ENCODE measurements at regions not wholly inside any gene's neighbourhood (a gene's known extent, or its start where the extent isn't known, plus 50 kb on each side); places are given as distances from the start of the nearest gene placed in this dataset.

- no peak for TF ChIP-seq GABPA (IDR thresholded peaks at IDR 0.05; ENCODE audit: low read depth)
- no peak for TF ChIP-seq POLR2AphosphoS5 (IDR thresholded peaks at IDR 0.05; ENCODE audit: low read depth)
- TF ChIP-seq CTCF (IDR thresholded peaks at IDR 0.05; ENCODE audit: insufficient read depth, low read length), result no peak
- TF ChIP-seq SPI1 (IDR thresholded peaks at IDR 0.05; ENCODE audit: borderline replicate concordance, low read depth), result no peak
- no peak for TF ChIP-seq REST (IDR thresholded peaks at IDR 0.05; ENCODE audit: insufficient replicate concordance, low read depth)
- H3K27ac ChIP-seq (replicated peaks), result no peak overlapping the region
- no peak for DNase-seq (ENCODE audit: low read depth in 1 of 2, low spot score in 1 of 2)
- H3K27me3 ChIP-seq (ENCODE audit: insufficient read depth, poor library complexity, severe bottlenecking), result no peaks in the 10 kb centered on the region
- H3K4me3 ChIP-seq (replicated peaks; ENCODE audit: insufficient read depth, low read length), result no peak overlapping the region
These were observed 62.7 kb upstream of the LSM14A start for GRCh38 chr19:34109596-34109995.

GRCh38 chr19:34118879-34119748 lies 53.2 kb upstream of the LSM14A start:
- Histone ChIP-seq H3K27ac (replicated peaks) (no peak overlapping the region), H3K27me3 (ENCODE audit: insufficient read depth, poor library complexity, severe bottlenecking) (peaks cover 10% of the 10 kb centered on the region)

More at GRCh38 chr19:34118879-34119748, 53.2 kb upstream of the LSM14A start:
- TF ChIP-seq CTCF (IDR thresholded peaks at IDR 0.05; ENCODE audit: insufficient read depth, low read length) (no peak), POLR2AphosphoS5 (IDR thresholded peaks at IDR 0.05; ENCODE audit: low read depth) (no peak), SPI1 (IDR thresholded peaks at IDR 0.05; ENCODE audit: borderline replicate concordance, low read depth) (no peak), GABPA (IDR thresholded peaks at IDR 0.05; ENCODE audit: low read depth) (no peak), REST (IDR thresholded peaks at IDR 0.05; ENCODE audit: insufficient replicate concordance, low read depth) (no peak)
- no peak overlapping the region for H3K4me3 ChIP-seq (replicated peaks; ENCODE audit: insufficient read depth, low read length)
- no peak for DNase-seq (ENCODE audit: low read depth in 1 of 2, low spot score in 1 of 2)

Data from HL-60 (cell line).